ENCODE measurements at regions not wholly inside any gene's neighbourhood (a gene's known extent, or its start where the extent isn't known, plus 50 kb on each side); places are given as distances from the start of the nearest gene placed in this dataset.

GRCh38 chr2:175605640-175606009 lies 396.4 kb downstream of the LNPK start:
- WGBS, 2 donors (ENCODE audit: extremely low coverage in 2 of 2, insufficient read length in 2 of 2, insufficient replicate concordance in 1 of 2) = no CpG with 5 or more reads among the region's 5 CpGs
- no peaks in the 10 kb centered on the region for H3K27me3 ChIP-seq (ENCODE audit: control insufficient read depth in 3 of 3, insufficient read depth in 3 of 3, low read depth in 1 of 3, low read length in 3 of 3)
- H3K18ac ChIP-seq (ENCODE audit: low read length) = no peak overlapping the region
- no peak overlapping the region for H2BK15ac ChIP-seq (ENCODE audit: low read length)
- H3K14ac ChIP-seq (ENCODE audit: low read length) = no peak overlapping the region
- H2BK12ac ChIP-seq (ENCODE audit: low read length) = no peak overlapping the region
- no peak overlapping the region for H3K4ac ChIP-seq (ENCODE audit: low read length)
- H3K9ac ChIP-seq (ENCODE audit: low read depth, low read length, poor library complexity) = no peak overlapping the region
- no peaks in the 10 kb centered on the region for H3K79me1 ChIP-seq (ENCODE audit: low read depth, low read length)
- H4K8ac ChIP-seq (ENCODE audit: low read depth, low read length) = no peak overlapping the region
- no peak overlapping the region for H2BK5ac ChIP-seq (ENCODE audit: low read length)
- no peak for DNase-seq (ENCODE audit: low spot score)
- no peak overlapping the region for H3K27ac ChIP-seq (replicated peaks; ENCODE audit: low read length)
- H3K4me3 ChIP-seq (ENCODE audit: low read length in 2 of 2) = no peak overlapping the region
- no peak overlapping the region for H2AK5ac ChIP-seq (ENCODE audit: low read depth, low read length)
- no peak overlapping the region for H2BK120ac ChIP-seq (ENCODE audit: low read depth, low read length)
- H3K4me1 ChIP-seq (ENCODE audit: control insufficient read depth in 2 of 2, insufficient read depth in 1 of 2, low read depth in 1 of 2, low read length in 2 of 2) = peaks cover 0 to under 1% of the 10 kb centered on the region in 2 donors
- no peak overlapping the region for H2AFZ ChIP-seq (ENCODE audit: low read length)
- no peaks in the 10 kb centered on the region for H3K9me3 ChIP-seq (replicated peaks in 1 of 2; ENCODE audit: control insufficient read depth in 2 of 2, insufficient read depth in 1 of 2, low read depth in 1 of 2, low read length in 2 of 2)
- no peak overlapping the region for H3K4me2 ChIP-seq (ENCODE audit: insufficient read depth, low read length, poor library complexity, severe bottlenecking)
- H3K23ac ChIP-seq (ENCODE audit: low read depth, low read length, poor library complexity) = no peak overlapping the region
- H4K91ac ChIP-seq (ENCODE audit: low read depth, low read length, poor library complexity) = no peak overlapping the region
- no peaks in the 10 kb centered on the region for H3K36me3 ChIP-seq (replicated peaks in 1 of 2; ENCODE audit: control insufficient read depth in 2 of 2, insufficient read depth in 2 of 2, low read length in 2 of 2)

DNA sequence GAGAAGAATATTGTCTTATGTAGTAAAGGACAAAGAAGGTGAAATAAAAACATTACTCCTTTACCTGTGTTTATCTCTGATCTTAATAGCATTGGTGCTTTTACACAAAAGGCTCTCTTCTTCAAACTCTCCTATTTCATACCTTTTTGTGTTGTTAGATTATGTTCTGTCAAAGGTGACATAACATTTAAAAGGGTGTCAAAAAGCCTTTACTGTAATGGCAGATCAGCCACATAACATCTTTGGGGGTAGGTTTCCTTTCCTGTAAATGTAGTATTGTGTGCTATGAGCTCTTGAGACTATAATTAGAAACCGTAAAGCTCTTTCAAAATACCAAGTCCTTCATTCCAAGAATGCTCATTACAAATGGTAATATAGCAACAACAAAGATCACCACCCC lies 400.1 kb downstream of the LNPK start:
- no peak overlapping the region for H4K91ac ChIP-seq (ENCODE audit: low read depth, low read length, poor library complexity)
- H4K8ac ChIP-seq (ENCODE audit: low read depth, low read length) = no peak overlapping the region
- H2BK5ac ChIP-seq (ENCODE audit: low read length) = no peak overlapping the region
- no peak overlapping the region for H3K27ac ChIP-seq (replicated peaks; ENCODE audit: low read length)
- no peak overlapping the region for H2AFZ ChIP-seq (ENCODE audit: low read length)
- no peaks in the 10 kb centered on the region for H3K36me3 ChIP-seq (replicated peaks in 1 of 2; ENCODE audit: control insufficient read depth in 2 of 2, insufficient read depth in 2 of 2, low read length in 2 of 2)
- H3K4me3 ChIP-seq (ENCODE audit: low read length in 2 of 2) = no peak overlapping the region
- H3K79me1 ChIP-seq (ENCODE audit: low read depth, low read length) = no peaks in the 10 kb centered on the region
- H3K4me1 ChIP-seq (ENCODE audit: control insufficient read depth in 2 of 2, insufficient read depth in 1 of 2, low read depth in 1 of 2, low read length in 2 of 2) = peaks cover 0 to 4% of the 10 kb centered on the region in 2 donors
- no peak overlapping the region for H3K4ac ChIP-seq (ENCODE audit: low read length)
- H3K23ac ChIP-seq (ENCODE audit: low read depth, low read length, poor library complexity) = no peak overlapping the region
- no peak overlapping the region for H3K18ac ChIP-seq (ENCODE audit: low read length)
- H3K14ac ChIP-seq (ENCODE audit: low read length) = no peak overlapping the region
- no peak overlapping the region for H2BK15ac ChIP-seq (ENCODE audit: low read length)
- H3K9ac ChIP-seq (ENCODE audit: low read depth, low read length, poor library complexity) = no peak overlapping the region
- no peak overlapping the region for H2BK120ac ChIP-seq (ENCODE audit: low read depth, low read length)
- H3K9me3 ChIP-seq (replicated peaks in 1 of 2; ENCODE audit: control insufficient read depth in 2 of 2, insufficient read depth in 1 of 2, low read depth in 1 of 2, low read length in 2 of 2) = no peaks in the 10 kb centered on the region
- H3K4me2 ChIP-seq (ENCODE audit: insufficient read depth, low read length, poor library complexity, severe bottlenecking) = no peak overlapping the region
- no peaks in the 10 kb centered on the region for H3K27me3 ChIP-seq (ENCODE audit: control insufficient read depth in 3 of 3, insufficient read depth in 3 of 3, low read depth in 1 of 3, low read length in 3 of 3)
- no peak overlapping the region for H2AK5ac ChIP-seq (ENCODE audit: low read depth, low read length)
- H2BK12ac ChIP-seq (ENCODE audit: low read length) = no peak overlapping the region
- WGBS, 2 donors (ENCODE audit: extremely low coverage in 2 of 2, insufficient read length in 2 of 2, insufficient replicate concordance in 1 of 2) = no CpG with 5 or more reads among the region's 1 CpG
- DNase-seq (ENCODE audit: low spot score) = no peak

- Histone ChIP-seq H3K4me3 (ENCODE audit: low read length in 2 of 2) (no peak overlapping the region), H3K14ac (ENCODE audit: low read length) (no peak overlapping the region), H3K27ac (replicated peaks; ENCODE audit: low read length) (no peak overlapping the region), H3K23ac (ENCODE audit: low read depth, low read length, poor library complexity) (no peak overlapping the region), H3K79me1 (ENCODE audit: low read depth, low read length) (no peaks in the 10 kb centered on the region), H4K8ac (ENCODE audit: low read depth, low read length) (no peak overlapping the region), H3K18ac (ENCODE audit: low read length) (no peak overlapping the region), H4K91ac (ENCODE audit: low read depth, low read length, poor library complexity) (no peak overlapping the region), H3K9me3 (replicated peaks in 1 of 2; ENCODE audit: control insufficient read depth in 2 of 2, insufficient read depth in 1 of 2, low read depth in 1 of 2, low read length in 2 of 2) (no peaks in the 10 kb centered on the region), H2BK120ac (ENCODE audit: low read depth, low read length) (no peak overlapping the region), H2BK12ac (ENCODE audit: low read length) (no peak overlapping the region), H3K4me2 (ENCODE audit: insufficient read depth, low read length, poor library complexity, severe bottlenecking) (no peak overlapping the region), H3K4me1 (ENCODE audit: control insufficient read depth in 2 of 2, insufficient read depth in 1 of 2, low read depth in 1 of 2, low read length in 2 of 2) (peaks cover 0 to 4% of the 10 kb centered on the region in 2 donors), H2AK5ac (ENCODE audit: low read depth, low read length) (no peak overlapping the region), H2AFZ (ENCODE audit: low read length) (no peak overlapping the region), H2BK5ac (ENCODE audit: low read length) (no peak overlapping the region), H3K4ac (ENCODE audit: low read length) (no peak overlapping the region), H3K36me3 (replicated peaks in 1 of 2; ENCODE audit: control insufficient read depth in 2 of 2, insufficient read depth in 2 of 2, low read length in 2 of 2) (no peaks in the 10 kb centered on the region), H3K27me3 (ENCODE audit: control insufficient read depth in 3 of 3, insufficient read depth in 3 of 3, low read depth in 1 of 3, low read length in 3 of 3) (no peaks in the 10 kb centered on the region), H3K9ac (ENCODE audit: low read depth, low read length, poor library complexity) (no peak overlapping the region), H2BK15ac (ENCODE audit: low read length) (no peak overlapping the region)
- DNase-seq (ENCODE audit: low spot score) = no peak
- no CpG with 5 or more reads among the region's 7 CpGs for WGBS, 2 donors (ENCODE audit: extremely low coverage in 2 of 2, insufficient read length in 2 of 2, insufficient replicate concordance in 1 of 2)
Observed at GRCh38 chr2:175599966-175600831, 401.9 kb downstream of the LNPK start.

DNA sequence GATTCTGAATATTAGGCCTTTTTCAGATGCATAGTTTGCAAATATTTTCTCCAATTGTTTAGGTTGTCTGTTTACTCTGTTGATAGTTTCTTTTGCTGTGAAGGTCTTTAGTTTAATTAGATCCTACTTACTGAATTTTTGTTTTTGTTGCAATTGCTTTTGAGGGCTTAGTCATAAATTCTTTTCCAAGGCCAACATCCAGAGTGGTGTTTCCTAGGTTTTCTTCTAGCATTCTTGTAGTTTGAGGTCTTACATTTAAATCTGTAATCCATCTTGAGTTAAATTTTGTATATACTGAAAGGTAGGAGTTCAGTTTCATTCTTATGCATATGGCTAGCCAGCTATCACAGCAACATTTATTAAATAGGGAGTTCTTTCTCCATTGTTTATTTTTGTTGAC lies 404.8 kb downstream of the LNPK start:
- no peak overlapping the region for H3K23ac ChIP-seq (ENCODE audit: low read depth, low read length, poor library complexity)
- H3K4me3 ChIP-seq (ENCODE audit: low read length in 2 of 2) = no peak overlapping the region
- H3K27me3 ChIP-seq (ENCODE audit: control insufficient read depth in 3 of 3, insufficient read depth in 3 of 3, low read depth in 1 of 3, low read length in 3 of 3) = no peaks in the 10 kb centered on the region
- H2BK5ac ChIP-seq (ENCODE audit: low read length) = no peak overlapping the region
- no peak overlapping the region for H3K4me2 ChIP-seq (ENCODE audit: insufficient read depth, low read length, poor library complexity, severe bottlenecking)
- no peak overlapping the region for H3K27ac ChIP-seq (replicated peaks; ENCODE audit: low read length)
- H3K18ac ChIP-seq (ENCODE audit: low read length) = no peak overlapping the region
- H3K9ac ChIP-seq (ENCODE audit: low read depth, low read length, poor library complexity) = no peak overlapping the region
- no peak for DNase-seq (ENCODE audit: low spot score)
- H3K9me3 ChIP-seq (replicated peaks in 1 of 2; ENCODE audit: control insufficient read depth in 2 of 2, insufficient read depth in 1 of 2, low read depth in 1 of 2, low read length in 2 of 2) = no peaks in the 10 kb centered on the region
- no peak overlapping the region for H3K14ac ChIP-seq (ENCODE audit: low read length)
- H3K4me1 ChIP-seq (ENCODE audit: control insufficient read depth in 2 of 2, insufficient read depth in 1 of 2, low read depth in 1 of 2, low read length in 2 of 2) = peaks cover 0 to 4% of the 10 kb centered on the region in 2 donors
- H3K4ac ChIP-seq (ENCODE audit: low read length) = no peak overlapping the region
- no peaks in the 10 kb centered on the region for H3K79me1 ChIP-seq (ENCODE audit: low read depth, low read length)
- no peak overlapping the region for H2AK5ac ChIP-seq (ENCODE audit: low read depth, low read length)
- H2AFZ ChIP-seq (ENCODE audit: low read length) = no peak overlapping the region
- no peak overlapping the region for H2BK12ac ChIP-seq (ENCODE audit: low read length)
- no peak overlapping the region for H4K91ac ChIP-seq (ENCODE audit: low read depth, low read length, poor library complexity)
- H2BK120ac ChIP-seq (ENCODE audit: low read depth, low read length) = no peak overlapping the region
- no peak overlapping the region for H2BK15ac ChIP-seq (ENCODE audit: low read length)
- H3K36me3 ChIP-seq (replicated peaks in 1 of 2; ENCODE audit: control insufficient read depth in 2 of 2, insufficient read depth in 2 of 2, low read length in 2 of 2) = no peaks in the 10 kb centered on the region
- H4K8ac ChIP-seq (ENCODE audit: low read depth, low read length) = no peak overlapping the region

Data from neuronal stem cell (in vitro differentiated cells).